ENCODE measurements at regions not wholly inside any gene's neighbourhood (a gene's known extent, or its start where the extent isn't known, plus 50 kb on each side); places are given as distances from the start of the nearest gene placed in this dataset.

- TF ChIP-seq BCL3 (IDR thresholded peaks at IDR 0.05; ENCODE audit: borderline replicate concordance, insufficient read depth, low read depth, low read length, poor library complexity, severe bottlenecking) (no peak), POLR2A (IDR thresholded peaks at IDR 0.05; ENCODE audit: low read depth, low read length) (no peak), CTCF (IDR thresholded peaks at IDR 0.05 in 2 of 3, conservative IDR thresholded peaks at IDR 0.05 in 1 of 3; ENCODE audit: control insufficient read depth in 2 of 3, extremely low read depth in 1 of 3, insufficient read depth in 1 of 3, low read depth in 3 of 3, low read length in 3 of 3) (no peak), FOXM1 (IDR thresholded peaks at IDR 0.05; ENCODE audit: low read depth, low read length) (no peak)
These were observed 363.7 kb downstream of the ADRA2A start for GRCh38 chr10:111440501-111440900.
